GM20431 (cell line): ENCODE measurements at regions not wholly inside any gene's neighbourhood (a gene's known extent, or its start where the extent isn't known, plus 50 kb on each side); places are given as distances from the start of the nearest gene placed in this dataset.

Experiments used
- in situ Hi-C: fragments of 300-500 bp; cut with MseI, MboI; formaldehyde crosslinking; loops from one replicate; pipeline ENCODE4 v1.15.0; 2020; ENCODE audit warnings: low sequenced_read_pairs; ENCODE audit not compliant: unreplicated experiment

DNA sequence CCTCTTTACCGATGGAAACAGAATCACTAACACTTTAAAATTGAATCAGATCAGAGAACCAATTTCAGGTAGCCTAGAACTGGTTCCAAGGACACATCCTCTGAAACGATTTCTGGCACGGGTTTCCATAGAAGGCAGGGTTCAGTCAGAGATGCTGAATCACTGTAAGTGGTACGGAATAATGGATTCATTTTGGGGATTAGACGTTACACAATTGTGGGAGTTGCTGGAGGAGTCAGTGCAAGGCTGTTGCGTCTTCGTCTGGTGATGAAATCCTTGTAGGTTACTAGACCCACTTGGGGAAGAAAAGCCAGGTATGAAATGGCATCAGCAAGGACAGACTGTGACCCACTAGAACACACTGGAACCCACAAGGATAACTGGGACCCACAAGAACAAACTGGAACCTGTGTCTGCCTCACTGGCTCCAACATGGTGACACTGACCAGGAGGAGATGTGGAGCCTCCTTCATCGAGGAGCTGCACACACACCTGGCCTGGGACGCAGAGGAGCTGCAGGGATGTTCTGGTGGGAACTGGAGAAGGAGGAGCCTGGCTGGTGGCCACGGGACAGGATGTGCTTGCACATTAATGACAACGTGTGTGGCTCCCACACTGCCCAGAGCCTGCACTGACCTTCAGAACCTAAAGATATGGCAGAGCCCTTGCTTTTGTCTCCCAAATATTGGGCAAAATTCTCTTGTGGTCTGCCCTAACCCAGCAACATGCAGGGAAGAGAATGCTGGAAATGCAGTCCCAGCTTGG is 105.1 kb downstream of the TRAPPC11 start:
- in situ Hi-C loops: no loop called here

DNA sequence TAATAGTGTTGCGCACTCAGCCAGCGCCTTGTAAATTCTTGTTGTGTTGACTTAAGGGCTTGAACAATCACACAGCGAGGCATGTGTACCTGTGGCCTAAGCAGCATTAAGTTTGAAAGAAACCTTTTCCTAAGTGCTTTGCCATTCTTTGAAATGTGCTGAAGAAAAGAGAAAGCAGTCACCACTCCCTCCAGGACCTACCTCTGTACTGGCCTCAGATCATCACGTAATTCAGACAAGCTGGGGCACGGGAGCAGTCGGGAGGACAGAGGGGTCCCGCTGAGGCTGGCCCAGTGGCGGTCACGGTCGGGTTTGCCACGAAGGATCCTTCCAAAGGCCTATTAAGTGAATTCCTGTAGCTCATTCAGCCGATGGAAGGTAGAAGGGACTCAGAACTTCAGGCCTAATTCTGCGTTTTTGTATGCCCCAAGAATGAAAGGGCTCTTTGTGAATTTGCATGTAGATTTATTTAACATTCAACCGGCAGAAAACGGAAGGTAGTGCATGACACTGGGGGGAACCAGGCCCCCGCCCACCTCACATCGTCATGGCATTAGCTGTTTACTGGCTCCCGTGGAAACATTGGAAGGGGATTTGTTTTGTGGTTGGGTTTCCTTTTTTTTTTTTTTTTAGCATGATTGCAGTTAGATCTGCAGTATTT is 106.3 kb downstream of the TRAPPC11 start:
- in situ Hi-C loops: no loop called here

DNA sequence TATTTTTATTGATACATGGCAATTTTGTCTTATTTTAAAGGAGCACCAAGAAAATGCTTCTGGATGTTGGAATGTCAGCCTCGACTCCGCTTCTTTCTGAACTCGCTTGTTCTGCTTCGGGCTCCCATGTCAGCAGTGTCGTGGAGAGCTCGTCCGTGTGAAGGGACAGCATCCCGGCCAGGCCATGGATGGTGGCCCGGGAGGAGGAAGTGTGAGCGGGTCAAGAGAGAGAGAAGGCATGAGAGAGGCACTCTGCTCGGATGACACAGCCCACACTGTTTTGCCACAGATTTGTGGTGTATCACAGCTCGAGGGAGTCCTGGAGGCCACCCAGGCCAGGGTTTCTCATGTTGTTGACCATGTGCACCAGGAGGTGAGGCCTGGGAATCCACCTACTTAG is 107.0 kb downstream of the TRAPPC11 start:
- in situ Hi-C loops: no loop called here

DNA sequence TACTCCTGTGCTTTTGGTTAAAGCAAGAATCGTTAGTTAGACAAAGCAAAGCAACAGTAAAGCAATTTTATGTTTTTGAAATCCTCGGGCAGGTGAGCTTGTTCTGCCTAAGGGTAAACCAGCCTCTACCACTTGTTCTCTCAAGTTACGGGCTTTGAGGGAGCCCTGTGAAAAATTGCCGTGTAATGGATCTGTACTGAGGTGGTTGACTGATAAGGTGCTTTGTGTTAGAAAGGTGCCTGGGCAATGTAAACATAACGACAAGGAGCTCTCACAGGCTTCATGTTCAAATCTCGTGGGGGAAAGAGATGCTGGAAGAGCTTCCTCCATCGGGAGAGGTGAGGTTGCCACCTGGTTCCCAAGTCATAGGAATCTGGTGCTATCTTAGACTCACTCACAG is 111.8 kb downstream of the TRAPPC11 start:
- in situ Hi-C loops: no loop called here

DNA sequence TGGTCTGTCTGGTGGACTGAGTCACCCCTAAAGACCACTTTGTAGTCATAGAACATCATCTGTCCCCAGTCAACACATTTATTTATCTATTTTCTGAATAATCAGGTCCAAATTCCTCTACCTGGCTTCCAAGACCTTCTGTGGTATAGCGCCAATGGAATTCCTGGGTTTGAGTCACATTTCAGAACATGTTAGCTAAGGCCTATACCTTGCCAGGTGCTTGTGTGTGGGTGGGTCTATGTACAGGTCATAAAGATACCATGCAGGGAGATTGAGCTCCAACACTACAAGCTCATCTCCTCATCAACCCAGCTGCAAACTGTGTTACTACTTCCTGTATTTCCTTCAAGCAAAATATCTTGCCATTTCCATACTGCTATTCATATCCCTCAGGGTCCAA is 113.3 kb downstream of the TRAPPC11 start:
- in situ Hi-C loops: no loop called here

GRCh38 chr4:183773790-183774189 is 114.7 kb downstream of the TRAPPC11 start:
- in situ Hi-C loops: no loop called here

GRCh38 chr4:183783306-183783705 is 121.8 kb upstream of the STOX2 start:
- in situ Hi-C loops: no loop called here

DNA sequence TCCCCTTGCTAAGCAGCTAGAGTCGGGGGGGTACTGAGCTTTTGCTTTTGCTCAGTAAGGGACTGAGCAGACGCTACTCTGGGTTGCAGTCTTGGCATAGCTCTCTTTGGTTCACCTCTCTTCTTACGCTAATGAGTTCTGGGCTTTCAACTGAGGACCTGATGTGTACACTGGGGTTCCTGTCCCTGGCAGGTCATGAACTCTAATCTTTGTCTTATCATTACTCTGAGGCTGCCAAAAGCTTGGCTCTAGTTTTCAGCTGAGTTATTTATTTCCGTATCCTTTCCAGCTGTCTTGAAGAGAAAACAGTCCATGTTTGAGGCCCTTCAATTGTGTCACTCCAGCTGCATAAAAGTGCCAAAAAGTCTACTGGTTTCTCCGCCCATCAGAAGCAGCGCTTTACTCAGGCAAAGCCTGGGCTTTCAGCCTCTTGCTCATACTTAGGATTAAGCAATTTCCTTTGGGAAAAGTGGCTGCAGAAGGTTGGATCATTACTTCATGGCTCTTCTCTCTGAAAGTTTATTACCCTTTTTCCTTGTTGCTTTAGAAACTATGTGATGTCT is 121.0 kb upstream of the STOX2 start:
- in situ Hi-C loops: no loop called here

DNA sequence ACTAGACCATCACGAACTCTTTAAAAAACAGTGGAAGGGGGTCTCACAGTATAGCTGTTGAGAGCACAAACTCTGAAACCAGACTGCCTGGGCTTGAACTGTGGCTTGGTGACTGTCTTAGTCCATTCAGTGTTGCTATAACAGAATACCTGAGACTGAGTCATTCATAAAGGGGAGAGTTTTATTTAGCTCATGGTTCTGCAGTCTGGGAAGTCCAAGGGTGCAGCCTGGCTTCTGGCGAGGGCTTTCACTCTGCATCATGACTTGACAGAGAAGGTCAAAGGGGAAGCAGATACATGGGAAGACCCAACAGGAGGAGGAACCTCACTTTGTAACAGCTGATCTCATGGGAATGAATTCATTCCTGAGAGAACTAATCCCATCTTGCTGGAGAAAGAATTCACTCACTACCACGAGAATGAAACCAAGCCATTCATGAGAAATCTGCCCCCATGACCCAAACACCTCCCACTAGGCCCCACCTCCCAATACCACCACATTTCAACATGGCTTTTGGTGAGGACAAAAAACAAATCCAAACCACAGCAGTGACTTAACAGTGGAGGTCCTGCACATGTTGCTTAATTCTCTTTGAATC is 116.7 kb upstream of the STOX2 start:
- in situ Hi-C loops: no loop called here

- in situ Hi-C loops: no loop called here
Measured at GRCh38 chr4:183789657-183790056, 115.5 kb upstream of the STOX2 start.

GRCh38 chr4:183790661-183791060 is 114.4 kb upstream of the STOX2 start:
- in situ Hi-C loops: no loop called here

GRCh38 chr4:183797011-183797444 is 108.1 kb upstream of the STOX2 start:
- in situ Hi-C loops: no loop called here

- in situ Hi-C loops: no loop called here
Measured at GRCh38 chr4:183797445-183798300, 107.4 kb upstream of the STOX2 start.

DNA sequence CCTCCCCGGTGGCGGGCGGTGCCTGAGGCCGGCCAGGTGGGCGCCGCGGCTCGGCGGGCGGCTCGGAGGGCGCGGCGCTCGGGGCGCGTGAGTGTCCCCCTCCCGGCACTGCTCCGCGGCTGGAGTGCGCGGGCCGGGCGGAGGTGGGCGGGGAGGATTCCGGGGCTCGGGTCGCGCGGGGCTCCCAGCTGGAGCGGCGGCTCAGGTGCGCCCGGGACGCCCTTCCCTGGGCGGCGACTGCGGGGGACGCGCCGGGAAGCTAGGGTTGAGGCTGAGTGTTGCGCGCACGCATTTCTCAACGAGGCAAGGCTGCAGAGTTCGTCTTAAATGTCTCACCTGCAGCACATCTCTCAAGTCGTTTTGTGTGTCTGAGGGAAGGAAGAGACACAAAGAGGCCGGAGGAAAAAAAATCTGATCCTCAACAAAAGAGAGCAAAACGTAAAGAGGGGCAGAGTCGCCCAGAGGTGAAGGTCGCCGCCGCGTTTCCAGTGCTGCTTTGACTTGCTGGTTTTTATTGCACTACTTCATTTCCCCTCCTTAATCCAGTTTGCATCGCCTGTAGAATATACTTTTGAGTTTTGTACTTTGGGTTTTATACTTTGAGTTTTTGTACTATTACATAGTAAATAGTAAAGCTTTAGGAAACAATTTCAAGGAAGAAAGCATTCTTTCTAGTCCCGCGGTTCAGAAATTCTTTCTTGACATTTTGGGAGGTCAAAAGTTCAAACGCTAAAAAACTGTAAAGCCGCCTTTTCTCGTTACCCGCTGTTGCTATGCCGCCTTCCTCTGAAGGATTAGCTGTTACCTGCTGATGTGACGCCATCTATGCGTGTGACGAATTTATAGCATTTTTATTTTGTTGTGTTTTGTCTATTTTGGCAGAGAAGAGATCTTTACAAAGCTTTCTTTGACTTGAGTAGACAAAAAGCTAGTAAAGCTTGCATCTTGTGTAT is 106.5 kb upstream of the STOX2 start:
- in situ Hi-C loops: no loop called here

DNA sequence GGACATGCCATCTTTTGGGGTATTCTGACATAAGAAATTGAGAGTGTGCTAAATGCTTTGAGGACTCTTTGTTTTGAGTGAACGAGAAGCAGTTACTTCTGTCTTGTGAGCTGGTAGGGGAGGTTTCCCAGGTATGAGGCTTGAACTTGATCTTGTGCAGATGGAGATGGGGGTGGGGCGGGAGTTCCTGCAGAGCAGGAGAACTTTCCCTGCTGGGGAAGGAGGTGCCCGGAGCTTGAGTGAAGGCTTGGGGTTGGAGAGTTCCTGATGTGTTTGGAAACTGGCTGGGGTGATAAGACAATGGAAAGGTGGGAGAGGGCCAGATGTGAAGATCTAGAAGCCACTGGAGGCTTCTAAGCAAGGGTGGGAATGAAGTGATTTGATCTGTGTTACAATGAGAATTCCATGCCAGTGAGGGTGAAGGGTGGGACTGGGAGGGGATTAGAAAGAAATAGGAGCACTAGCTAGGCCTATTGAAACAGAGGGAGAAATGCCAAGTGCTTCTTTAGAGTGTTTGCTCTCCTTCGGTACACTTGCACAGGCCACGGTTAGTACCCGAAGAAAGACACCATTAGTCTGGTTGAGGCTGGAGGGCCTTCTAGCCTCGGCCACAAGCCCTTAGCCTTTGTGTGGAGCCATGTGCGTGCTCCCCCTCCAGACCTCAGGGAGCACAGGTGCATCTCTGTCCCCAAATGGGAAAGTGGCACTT is 103.5 kb upstream of the STOX2 start:
- in situ Hi-C loops: no loop called here

- in situ Hi-C loops: no loop called here
Measured at GRCh38 chr4:183806341-183806740, 98.8 kb upstream of the STOX2 start.

GRCh38 chr4:183807420-183808096 is 97.5 kb upstream of the STOX2 start:
- in situ Hi-C loops: no loop called here

DNA sequence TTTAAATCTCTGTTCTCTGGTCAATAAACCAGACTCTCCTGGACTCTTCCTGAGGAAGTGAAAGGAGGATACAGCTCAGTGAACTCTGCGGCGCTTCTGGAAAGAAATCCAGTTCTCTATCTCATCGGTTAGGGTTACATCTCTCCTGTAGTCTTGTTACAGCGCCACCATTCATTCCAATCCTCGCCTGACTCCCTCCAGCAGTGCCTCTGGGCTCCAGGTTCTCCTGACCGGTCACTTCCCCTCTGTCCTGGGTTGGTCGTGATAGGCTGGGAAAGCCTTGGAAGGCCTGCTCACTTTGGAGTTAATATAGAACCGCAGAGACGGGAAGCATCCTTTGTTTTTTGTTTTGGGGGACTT is 97.0 kb upstream of the STOX2 start:
- in situ Hi-C loops: no loop called here
